HG03439 (cell line): ENCODE measurements at regions not wholly inside any gene's neighbourhood (a gene's known extent, or its start where the extent isn't known, plus 50 kb on each side); places are given as distances from the start of the nearest gene placed in this dataset.
A peak's percentile ranks its signal among the peaks of the same experiment; 100 is the strongest.

Experiments used
- ATAC-seq: cut with Tn5 transposase; IDR thresholded peaks from one replicate; pipeline ENCODE4 v1.9.1; 2021; ENCODE audit warnings: mild to moderate bottlenecking, moderate library complexity; ENCODE audit not compliant: unreplicated experiment

GRCh38 chr4:170662250-170662649 lies 572.5 kb upstream of the AADAT start:
- no peak for ATAC-seq

DNA sequence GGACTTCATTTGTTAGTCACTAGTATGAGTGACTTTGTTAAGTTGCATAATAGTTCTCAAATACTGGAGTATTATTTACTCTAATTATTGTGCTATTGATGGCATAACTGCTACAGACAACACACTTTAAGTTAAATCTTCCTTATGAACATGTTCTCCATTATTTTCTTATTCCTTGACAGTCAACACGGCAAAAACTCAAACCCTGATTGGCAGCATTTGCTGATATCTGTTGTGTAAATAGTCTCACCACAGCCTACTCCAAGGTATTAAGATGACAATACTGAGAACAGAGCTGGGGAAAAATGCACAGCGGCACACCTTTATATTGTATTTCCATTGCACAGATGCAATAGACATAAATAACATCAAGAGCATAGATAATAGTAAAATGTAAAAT lies 568.0 kb upstream of the AADAT start:
- ATAC-seq: no peak

- ATAC-seq: no peak
Observed at GRCh38 chr4:170656506-170656905, 566.8 kb upstream of the AADAT start.

DNA sequence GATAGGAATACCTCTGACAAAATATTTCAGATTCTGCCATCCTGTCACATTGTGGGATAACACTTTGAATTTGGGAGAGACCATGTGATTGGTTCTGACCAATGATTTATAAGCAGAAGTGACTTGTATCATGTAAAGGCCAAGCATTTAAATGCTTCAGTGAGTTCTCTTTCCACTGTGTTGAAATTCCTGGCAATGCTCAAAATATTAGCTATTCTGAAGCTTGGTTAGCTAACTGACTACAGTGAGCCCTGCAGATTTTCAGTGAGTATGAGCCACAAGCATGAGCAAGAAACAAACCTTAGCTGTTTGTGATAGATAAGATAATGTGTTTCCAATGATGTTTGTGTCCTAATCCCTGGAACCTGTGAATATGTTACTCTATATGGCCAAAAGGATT lies 562.8 kb upstream of the AADAT start:
- ATAC-seq: no peak

DNA sequence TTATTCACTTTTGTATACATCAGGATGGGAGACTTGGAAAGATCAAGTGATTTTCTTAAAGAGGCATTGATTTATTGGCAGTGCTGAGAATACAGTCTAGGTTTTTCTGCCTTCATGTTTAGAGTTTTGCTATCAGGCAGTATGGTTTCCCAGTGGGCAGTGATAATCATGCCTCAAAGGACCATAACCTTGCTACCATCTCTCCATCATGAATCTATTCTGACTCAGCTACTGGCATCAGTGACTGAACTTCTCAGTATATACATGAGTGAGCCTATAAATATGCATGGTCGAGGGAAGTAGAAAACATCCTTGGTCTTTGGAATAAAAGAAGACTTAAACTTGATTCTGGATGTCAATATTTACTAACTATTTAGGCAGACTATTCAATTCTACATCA lies 562.0 kb upstream of the AADAT start:
- ATAC-seq: no peak

DNA sequence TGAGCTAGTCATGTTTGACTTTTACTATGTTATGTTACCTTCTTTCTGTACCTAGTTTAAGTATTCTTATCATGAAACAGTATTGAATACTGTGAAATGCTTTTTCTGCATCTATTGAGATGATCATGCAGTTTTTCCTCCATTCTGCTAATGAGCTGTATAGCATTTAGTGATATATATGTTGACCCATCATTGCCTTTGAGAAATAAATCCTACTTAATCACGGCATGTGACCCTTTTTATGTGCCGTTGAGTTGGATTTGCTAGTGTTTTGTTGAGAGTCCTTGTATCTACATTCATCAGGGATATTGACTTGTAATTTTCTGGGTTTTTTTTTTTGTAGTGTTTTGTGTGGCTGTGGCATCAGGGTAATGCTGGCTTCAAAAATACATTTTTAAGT lies 537.7 kb upstream of the AADAT start:
- no peak for ATAC-seq

- no peak for ATAC-seq
Observed at GRCh38 chr4:170623899-170624298, 534.1 kb upstream of the AADAT start.

- ATAC-seq: no peak
Observed at GRCh38 chr4:170610434-170610833, 520.7 kb upstream of the AADAT start.

GRCh38 chr4:170599894-170600293 lies 510.1 kb upstream of the AADAT start:
- ATAC-seq: no peak

DNA sequence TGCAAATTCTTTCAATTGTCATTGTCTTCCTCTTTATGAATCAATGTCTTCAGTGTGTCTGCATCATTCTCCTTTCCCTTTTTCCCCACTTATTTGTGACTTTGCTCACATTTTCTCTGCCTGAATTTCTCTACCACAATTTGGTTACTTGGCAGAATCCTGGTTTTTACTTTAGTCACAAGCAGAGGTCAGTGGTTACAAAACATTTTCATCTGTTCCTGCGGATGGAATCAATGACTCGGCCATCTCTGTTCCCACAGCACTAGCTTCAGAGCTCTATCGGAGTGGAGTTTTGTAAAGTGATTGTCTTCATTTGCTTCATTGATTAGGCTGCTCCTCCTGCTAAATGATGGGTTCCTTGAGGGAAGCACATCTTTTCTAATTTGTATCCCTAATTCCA lies 501.3 kb upstream of the AADAT start:
- no peak for ATAC-seq

DNA sequence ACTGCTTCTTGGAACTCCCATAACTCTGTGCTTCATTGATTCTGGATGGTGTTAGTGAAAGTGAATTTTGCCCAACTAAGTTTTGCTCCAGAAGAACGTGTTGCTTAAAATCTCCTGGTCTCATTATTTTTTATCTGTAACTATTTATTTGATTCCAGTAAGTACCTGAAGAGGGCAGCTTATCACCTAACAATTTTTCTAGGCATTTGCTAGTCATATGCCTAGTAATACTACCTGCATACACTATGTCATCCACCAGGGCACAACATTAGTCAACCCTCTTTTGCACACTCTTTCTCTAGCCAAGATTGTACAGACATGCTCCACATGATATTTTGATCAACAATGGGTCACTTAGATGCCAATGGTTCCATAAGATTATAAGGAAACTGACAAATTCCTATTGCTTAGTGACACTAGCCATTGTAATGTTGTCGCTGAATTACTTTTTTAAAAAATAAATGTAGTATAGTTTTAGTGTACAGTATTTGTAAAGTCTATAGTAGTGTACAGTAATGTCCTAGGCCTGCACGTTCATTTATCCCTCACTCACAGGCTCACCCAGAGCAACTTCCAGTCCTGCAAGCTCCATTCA lies 499.9 kb upstream of the AADAT start:
- ATAC-seq: peak; percentile 90

- no peak for ATAC-seq
Observed at GRCh38 chr4:170581969-170582368, 492.2 kb upstream of the AADAT start.

DNA sequence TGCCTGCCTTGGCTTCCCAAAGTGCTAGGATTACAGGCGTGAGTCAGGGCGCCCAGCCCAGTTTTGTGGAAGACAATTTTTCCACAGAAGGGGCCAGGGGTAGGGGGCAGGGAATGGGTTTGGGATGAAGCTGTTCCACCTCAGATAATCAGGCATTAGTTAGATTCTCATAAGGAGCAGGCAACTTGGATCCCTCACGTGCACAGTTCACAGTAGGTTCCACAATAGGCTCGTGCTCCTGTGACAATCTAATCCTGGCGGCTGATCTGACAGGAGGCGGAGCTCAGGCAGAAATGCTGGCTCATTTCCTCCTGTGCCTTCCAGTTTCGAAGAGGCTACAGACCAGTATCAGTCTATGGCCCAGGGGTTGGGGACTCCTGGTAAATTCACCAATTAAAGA lies 491.6 kb upstream of the AADAT start:
- no peak for ATAC-seq

- ATAC-seq: no peak
Observed at GRCh38 chr4:170580651-170581050, 490.9 kb upstream of the AADAT start.

DNA sequence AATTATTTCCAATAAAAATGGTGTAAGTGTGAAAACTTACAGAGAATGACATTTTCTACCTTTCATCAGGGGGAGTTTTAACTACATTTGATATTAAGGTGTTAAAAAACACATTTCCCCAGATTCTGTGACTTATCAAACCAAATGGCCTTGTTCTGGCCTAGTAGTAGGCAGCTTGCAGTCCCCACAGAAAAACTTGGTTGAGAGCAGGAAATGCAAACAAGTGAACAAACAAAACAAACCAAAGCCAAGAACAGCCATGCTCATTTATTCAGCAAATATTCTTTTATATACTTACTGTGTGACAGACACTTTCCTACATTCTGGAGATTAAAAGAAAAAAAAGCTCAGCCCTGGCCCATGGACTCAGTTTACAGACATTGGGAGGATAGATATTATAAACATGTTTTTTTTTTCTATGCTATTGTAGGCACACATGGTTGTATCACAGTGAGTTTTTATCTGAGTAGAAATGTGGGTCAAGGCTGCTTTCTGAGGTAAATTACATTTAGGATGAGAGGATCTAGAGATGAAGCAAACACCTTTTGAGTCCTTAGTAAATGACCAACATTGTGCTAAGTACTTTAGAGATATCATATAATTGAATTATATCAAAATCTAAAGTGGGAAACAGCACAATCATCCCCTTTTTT lies 449.2 kb upstream of the AADAT start:
- ATAC-seq: no peak

DNA sequence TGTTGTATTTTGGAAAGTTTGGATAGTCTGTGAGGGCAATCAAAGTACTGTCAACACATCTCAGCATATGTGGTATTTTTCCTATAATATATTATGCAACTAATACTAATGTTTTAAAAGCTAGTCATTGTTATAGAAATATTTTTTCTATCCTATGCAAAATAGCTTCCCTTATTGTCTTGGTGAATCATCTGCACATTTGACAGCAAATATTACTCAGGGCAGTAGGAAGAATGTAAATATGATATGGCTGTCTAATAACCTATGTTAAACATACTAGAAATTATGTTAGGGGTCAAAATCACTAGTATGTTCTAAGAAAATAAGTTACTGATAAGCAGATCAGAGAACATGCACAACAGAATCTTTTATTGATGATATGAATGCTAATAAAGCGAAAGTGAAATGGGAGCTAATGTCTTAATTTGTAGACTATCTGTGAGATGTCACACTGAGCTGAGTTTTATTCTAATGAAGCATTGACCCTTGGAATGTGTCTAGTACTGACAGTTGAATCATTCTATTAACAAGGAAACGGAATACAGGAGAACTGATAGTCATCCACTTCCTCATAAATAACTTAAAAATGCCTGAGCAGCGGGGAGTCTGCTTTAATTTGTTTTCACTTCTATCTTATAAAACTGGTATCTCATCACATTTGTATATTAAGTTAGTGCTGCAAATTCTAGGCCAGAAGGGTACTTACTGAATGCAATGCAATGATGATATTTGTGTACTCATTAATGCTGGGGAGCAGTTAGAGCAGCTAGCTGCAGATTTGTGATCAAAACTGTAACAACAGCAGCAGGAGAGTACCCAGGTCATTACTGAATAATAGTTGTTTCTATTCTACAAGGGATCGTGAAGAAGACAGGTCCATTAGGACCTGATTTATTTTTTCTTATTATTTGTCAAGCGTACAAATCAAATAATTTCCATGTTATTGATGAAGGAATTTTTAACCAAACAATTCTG lies 440.3 kb upstream of the AADAT start:
- no peak for ATAC-seq

GRCh38 chr4:170526471-170526870 lies 436.7 kb upstream of the AADAT start:
- no peak for ATAC-seq

- ATAC-seq: no peak
Observed at GRCh38 chr4:170522427-170522970, 432.7 kb upstream of the AADAT start.

- no peak for ATAC-seq
Observed at GRCh38 chr4:170497689-170498088, 407.9 kb upstream of the AADAT start.

GRCh38 chr4:170497112-170497511 lies 407.4 kb upstream of the AADAT start:
- no peak for ATAC-seq

- no peak for ATAC-seq
Observed at GRCh38 chr4:170491981-170492380, 402.2 kb upstream of the AADAT start.

GRCh38 chr4:170476351-170476750 lies 386.6 kb upstream of the AADAT start:
- no peak for ATAC-seq
